ENCODE measurements at regions not wholly inside any gene's neighbourhood (a gene's known extent, or its start where the extent isn't known, plus 50 kb on each side); places are given as distances from the start of the nearest gene placed in this dataset.

- TF ChIP-seq CTCF (IDR thresholded peaks at IDR 0.05) (no peak), POLR2AphosphoS5 (IDR thresholded peaks at IDR 0.05) (peak; percentile 82), POLR2A (IDR thresholded peaks at IDR 0.05) (no peak)
- peak; percentile 5 for DNase-seq (ENCODE audit: low spot score)
- H3K9me3 ChIP-seq = no peaks in the 10 kb centered on the region
Measured at GRCh38 chr14:28952666-28953065, 186.1 kb downstream of the FOXG1 start.

GRCh38 chr14:28953973-28954372 is 187.4 kb downstream of the FOXG1 start:
- intact Hi-C loops (cut with DNase I) = no loop called here
- DNase-seq (ENCODE audit: low spot score) = no peak
- Histone ChIP-seq H3K36me3 (no peaks in the 10 kb centered on the region), H3K4me3 (no peak overlapping the region), H3K27ac (no peak overlapping the region), H3K9me3 (no peaks in the 10 kb centered on the region), H3K27me3 (replicated peaks; ENCODE audit: insufficient read depth) (no peaks in the 10 kb centered on the region), H3K4me1 (replicated peaks) (no peaks in the 10 kb centered on the region)
- 78% methylated on average over 2 of the region's 2 CpGs for WGBS
- TF ChIP-seq CTCF (IDR thresholded peaks at IDR 0.05) (no peak), POLR2AphosphoS5 (IDR thresholded peaks at IDR 0.05) (no peak), POLR2A (IDR thresholded peaks at IDR 0.05) (no peak)

More at GRCh38 chr14:28952666-28953065, 186.1 kb downstream of the FOXG1 start:
- H3K36me3 ChIP-seq = no peaks in the 10 kb centered on the region
- H3K27me3 ChIP-seq (replicated peaks; ENCODE audit: insufficient read depth) = no peaks in the 10 kb centered on the region
- H3K27ac ChIP-seq = no peak overlapping the region
- intact Hi-C loops (cut with DNase I) = no loop called here
- H3K4me3 ChIP-seq = no peak overlapping the region
- H3K4me1 ChIP-seq (replicated peaks) = no peaks in the 10 kb centered on the region

- TF ChIP-seq POLR2A (IDR thresholded peaks at IDR 0.05) (no peak), CTCF (IDR thresholded peaks at IDR 0.05) (no peak), POLR2AphosphoS5 (IDR thresholded peaks at IDR 0.05) (no peak)
- intact Hi-C loops (cut with DNase I) = no loop called here
- DNase-seq (ENCODE audit: low spot score) = no peak
- H3K4me1 ChIP-seq (replicated peaks) = no peaks in the 10 kb centered on the region
- WGBS = 88% methylated on average over 2 of the region's 2 CpGs
- no peaks in the 10 kb centered on the region for H3K27me3 ChIP-seq (replicated peaks; ENCODE audit: insufficient read depth)
- H3K9me3 ChIP-seq = no peaks in the 10 kb centered on the region
- H3K36me3 ChIP-seq = no peaks in the 10 kb centered on the region
- no peak overlapping the region for H3K4me3 ChIP-seq
- H3K27ac ChIP-seq = no peak overlapping the region
Measured at GRCh38 chr14:28966416-28967233, 200.0 kb downstream of the FOXG1 start.

GRCh38 chr14:28975084-28975483 is 208.5 kb downstream of the FOXG1 start:
- TF ChIP-seq POLR2A (IDR thresholded peaks at IDR 0.05) (no peak), CTCF (IDR thresholded peaks at IDR 0.05) (no peak), POLR2AphosphoS5 (IDR thresholded peaks at IDR 0.05) (no peak)
- 30% methylated on average over 1 of the region's 1 CpG for WGBS
- intact Hi-C loops (cut with DNase I) = no loop called here

GRCh38 chr14:28982228-28982627 is 215.6 kb downstream of the FOXG1 start:
- whole genome bisulfite sequencing = 61% methylated on average over 2 of the region's 2 CpGs

More at GRCh38 chr14:28975084-28975483, 208.5 kb downstream of the FOXG1 start:
- DNase-seq (ENCODE audit: low spot score) = no peak
- no peak overlapping the region for H3K4me3 ChIP-seq
- no peaks in the 10 kb centered on the region for H3K36me3 ChIP-seq
- no peaks in the 10 kb centered on the region for H3K9me3 ChIP-seq
- H3K27me3 ChIP-seq (replicated peaks; ENCODE audit: insufficient read depth) = no peaks in the 10 kb centered on the region
- H3K27ac ChIP-seq = no peak overlapping the region
- no peaks in the 10 kb centered on the region for H3K4me1 ChIP-seq (replicated peaks)

More at GRCh38 chr14:28982228-28982627, 215.6 kb downstream of the FOXG1 start:
- intact Hi-C loops (cut with DNase I) = no loop called here
- Histone ChIP-seq H3K4me3 (no peak overlapping the region), H3K36me3 (no peaks in the 10 kb centered on the region), H3K4me1 (replicated peaks) (no peaks in the 10 kb centered on the region), H3K27me3 (replicated peaks; ENCODE audit: insufficient read depth) (no peaks in the 10 kb centered on the region), H3K27ac (no peak overlapping the region), H3K9me3 (no peaks in the 10 kb centered on the region)
- no peak for DNase-seq (ENCODE audit: low spot score)
- TF ChIP-seq POLR2A (IDR thresholded peaks at IDR 0.05) (no peak), CTCF (IDR thresholded peaks at IDR 0.05) (no peak), POLR2AphosphoS5 (IDR thresholded peaks at IDR 0.05) (peak; percentile 62)
